ENCODE measurements at regions not wholly inside any gene's neighbourhood (a gene's known extent, or its start where the extent isn't known, plus 50 kb on each side); places are given as distances from the start of the nearest gene placed in this dataset.

DNA sequence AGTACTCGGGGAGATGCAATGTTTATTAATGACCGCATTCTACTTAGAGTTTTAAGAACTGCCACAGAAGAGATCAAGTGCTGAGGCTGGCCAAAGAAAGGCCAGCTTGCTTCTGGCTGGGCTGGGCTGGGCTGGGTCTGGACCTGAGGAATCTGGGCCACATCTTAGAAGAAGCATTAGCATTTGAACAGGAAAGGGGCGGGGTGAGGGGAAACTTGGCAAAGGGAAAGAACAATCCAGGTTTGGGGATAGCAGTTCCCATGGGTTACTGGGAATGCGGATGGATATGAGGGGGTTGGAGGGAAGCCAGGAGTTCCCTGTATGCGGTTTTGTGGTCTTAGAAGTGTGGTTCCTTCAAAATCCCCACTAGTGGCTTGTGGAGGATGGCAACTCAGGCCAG is 83.3 kb downstream of the CLDN34 start:
- Mint-ChIP-seq H3K9me3 (ENCODE audit: unreplicated experiment) (no peaks in the 10 kb centered on the region), H3K4me3 (ENCODE audit: unreplicated experiment) (no peak overlapping the region), H3K4me1 (ENCODE audit: low read depth, unreplicated experiment) (no peaks in the 10 kb centered on the region), H3K27ac (ENCODE audit: unreplicated experiment) (no peak overlapping the region), H3K27me3 (ENCODE audit: insufficient read depth, unreplicated experiment) (no peaks in the 10 kb centered on the region), H3K36me3 (ENCODE audit: insufficient read depth, unreplicated experiment) (no peaks in the 10 kb centered on the region)
- Histone ChIP-seq H3K4me3 (ENCODE audit: low read depth, low read length) (no peak overlapping the region), H3K4me1 (no peaks in the 10 kb centered on the region), H3K27me3 (replicated peaks; ENCODE audit: control insufficient read depth, insufficient read depth, low read length) (no peaks in the 10 kb centered on the region), H3K9me3 (no peaks in the 10 kb centered on the region), H3K36me3 (ENCODE audit: control insufficient read depth, insufficient read depth, low read length) (no peaks in the 10 kb centered on the region)
- no peak for DNase-seq
- TF ChIP-seq, protein P1, sequence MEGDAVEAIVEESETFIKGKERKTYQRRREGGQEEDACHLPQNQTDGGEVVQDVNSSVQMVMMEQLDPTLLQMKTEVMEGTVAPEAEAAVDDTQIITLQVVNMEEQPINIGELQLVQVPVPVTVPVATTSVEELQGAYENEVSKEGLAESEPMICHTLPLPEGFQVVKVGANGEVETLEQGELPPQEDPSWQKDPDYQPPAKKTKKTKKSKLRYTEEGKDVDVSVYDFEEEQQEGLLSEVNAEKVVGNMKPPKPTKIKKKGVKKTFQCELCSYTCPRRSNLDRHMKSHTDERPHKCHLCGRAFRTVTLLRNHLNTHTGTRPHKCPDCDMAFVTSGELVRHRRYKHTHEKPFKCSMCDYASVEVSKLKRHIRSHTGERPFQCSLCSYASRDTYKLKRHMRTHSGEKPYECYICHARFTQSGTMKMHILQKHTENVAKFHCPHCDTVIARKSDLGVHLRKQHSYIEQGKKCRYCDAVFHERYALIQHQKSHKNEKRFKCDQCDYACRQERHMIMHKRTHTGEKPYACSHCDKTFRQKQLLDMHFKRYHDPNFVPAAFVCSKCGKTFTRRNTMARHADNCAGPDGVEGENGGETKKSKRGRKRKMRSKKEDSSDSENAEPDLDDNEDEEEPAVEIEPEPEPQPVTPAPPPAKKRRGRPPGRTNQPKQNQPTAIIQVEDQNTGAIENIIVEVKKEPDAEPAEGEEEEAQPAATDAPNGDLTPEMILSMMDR (IDR thresholded peaks at IDR 0.05; ENCODE audit: insufficient read depth in 1 of 2, low read depth in 1 of 2, low read length in 1 of 2, severe bottlenecking in 1 of 2, unreplicated experiment in 1 of 2) = no peak
- ChIA-PET POLR2A (no interaction called here), CTCF (no interaction called here)
- intact Hi-C loops (cut with micrococcal nuclease; ENCODE audit: unreplicated experiment) = no loop called here
- BruUV-seq (replicated peaks) = no TSS peak

DNA sequence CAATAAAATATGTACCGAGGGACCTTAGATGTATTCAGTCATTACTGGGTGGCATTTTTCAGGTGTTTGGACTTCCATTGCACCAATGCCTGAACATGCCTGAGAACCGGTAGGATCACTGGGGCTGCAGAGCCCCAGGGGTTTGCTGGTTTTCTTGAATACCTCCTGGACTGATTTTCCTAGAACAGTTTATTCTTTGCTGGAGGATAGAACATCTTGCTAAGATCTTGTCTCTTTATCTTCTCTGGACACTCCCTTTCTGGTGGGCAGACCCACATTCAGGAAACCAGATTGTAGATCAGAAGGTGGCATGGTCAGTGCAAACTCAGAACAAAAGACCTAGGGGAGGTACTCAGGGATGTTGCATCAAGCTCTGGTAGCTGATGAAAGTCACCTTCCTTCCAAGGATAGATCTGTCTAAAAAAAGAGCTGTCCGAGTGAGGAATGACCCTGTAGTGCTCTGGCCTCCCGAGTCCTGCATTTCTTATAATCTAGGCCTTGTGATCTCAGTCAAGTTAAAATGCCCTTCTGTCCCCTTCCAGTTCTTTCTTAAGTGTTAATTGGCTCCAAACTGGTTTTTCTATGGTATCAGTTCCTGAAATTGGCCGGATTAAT is 84.8 kb downstream of the CLDN34 start:
- H3K36me3 ChIP-seq (ENCODE audit: control insufficient read depth, insufficient read depth, low read length) = no peaks in the 10 kb centered on the region
- TF ChIP-seq, protein P1 (IDR thresholded peaks at IDR 0.05; ENCODE audit: insufficient read depth in 1 of 2, low read depth in 1 of 2, low read length in 1 of 2, severe bottlenecking in 1 of 2, unreplicated experiment in 1 of 2) = no peak
- Mint-ChIP-seq H3K36me3 (ENCODE audit: insufficient read depth, unreplicated experiment) (peaks cover 5% of the 10 kb centered on the region), H3K4me3 (ENCODE audit: unreplicated experiment) (no peak overlapping the region), H3K27ac (ENCODE audit: unreplicated experiment) (no peak overlapping the region), H3K27me3 (ENCODE audit: insufficient read depth, unreplicated experiment) (no peaks in the 10 kb centered on the region), H3K4me1 (ENCODE audit: low read depth, unreplicated experiment) (no peaks in the 10 kb centered on the region), H3K9me3 (ENCODE audit: unreplicated experiment) (no peaks in the 10 kb centered on the region)
- no peaks in the 10 kb centered on the region for H3K4me1 ChIP-seq
- DNase-seq = no peak
- no peak overlapping the region for H3K4me3 ChIP-seq (ENCODE audit: low read depth, low read length)
- no peaks in the 10 kb centered on the region for H3K9me3 ChIP-seq
- BruUV-seq (replicated peaks) = no TSS peak
- CTCF ChIA-PET = no interaction called here
- no peaks in the 10 kb centered on the region for H3K27me3 ChIP-seq (replicated peaks; ENCODE audit: control insufficient read depth, insufficient read depth, low read length)
- intact Hi-C loops (cut with micrococcal nuclease; ENCODE audit: unreplicated experiment) = no loop called here
- POLR2A ChIA-PET = no interaction called here

DNA sequence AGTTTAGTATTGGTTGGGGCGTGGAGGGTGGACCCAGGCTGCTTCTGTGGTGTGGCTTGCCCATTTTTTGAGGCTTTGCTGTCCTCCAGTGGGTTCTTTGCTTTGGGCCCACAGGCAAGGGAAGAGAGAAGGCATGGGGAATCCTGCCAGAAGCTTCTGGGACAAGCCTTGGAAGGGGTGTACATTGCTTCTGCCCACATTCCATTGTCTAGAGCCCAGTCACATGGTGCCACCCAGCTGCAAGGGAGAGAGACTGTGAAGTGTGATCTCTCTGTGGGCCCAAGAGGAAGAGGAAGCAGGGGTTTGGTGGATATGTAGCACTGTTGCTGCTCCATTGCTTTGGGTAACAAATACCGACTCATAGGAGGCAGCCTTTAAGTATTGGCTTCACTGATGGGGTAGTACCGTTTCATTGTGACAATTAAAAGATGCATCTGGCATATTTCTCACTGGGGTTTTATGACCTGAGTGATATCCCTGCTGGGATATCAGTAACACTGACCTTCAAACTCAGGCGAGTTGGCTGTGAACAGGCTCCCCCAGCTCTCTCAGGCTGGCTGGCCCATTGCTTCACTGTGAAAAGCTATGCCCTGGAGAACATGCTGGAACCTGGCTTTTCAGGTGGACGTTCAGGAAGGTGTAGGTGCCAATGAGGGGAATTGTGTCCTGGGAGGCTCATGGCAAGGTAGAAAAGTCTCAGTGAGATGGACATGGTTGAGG is 85.9 kb downstream of the CLDN34 start:
- no peak overlapping the region for H3K27ac Mint-ChIP-seq (ENCODE audit: unreplicated experiment)
- no peaks in the 10 kb centered on the region for H3K9me3 Mint-ChIP-seq (ENCODE audit: unreplicated experiment)

More for the DNA sequence above, 85.9 kb downstream of the CLDN34 start:
- ChIA-PET CTCF (no interaction called here), POLR2A (no interaction called here)
- no peaks in the 10 kb centered on the region for H3K9me3 ChIP-seq
- Mint-ChIP-seq H3K27me3 (ENCODE audit: insufficient read depth, unreplicated experiment) (no peaks in the 10 kb centered on the region), H3K4me3 (ENCODE audit: unreplicated experiment) (no peak overlapping the region), H3K36me3 (ENCODE audit: insufficient read depth, unreplicated experiment) (peaks cover 5% of the 10 kb centered on the region), H3K4me1 (ENCODE audit: low read depth, unreplicated experiment) (no peaks in the 10 kb centered on the region)
- TF ChIP-seq, protein P1 (IDR thresholded peaks at IDR 0.05; ENCODE audit: insufficient read depth in 1 of 2, low read depth in 1 of 2, low read length in 1 of 2, severe bottlenecking in 1 of 2, unreplicated experiment in 1 of 2) = no peak
- DNase-seq = no peak
- no peaks in the 10 kb centered on the region for H3K27me3 ChIP-seq (replicated peaks; ENCODE audit: control insufficient read depth, insufficient read depth, low read length)
- BruUV-seq (replicated peaks) = no TSS peak
- no peaks in the 10 kb centered on the region for H3K4me1 ChIP-seq
- H3K4me3 ChIP-seq (ENCODE audit: low read depth, low read length) = no peak overlapping the region
- intact Hi-C loops (cut with micrococcal nuclease; ENCODE audit: unreplicated experiment) = no loop called here
- H3K36me3 ChIP-seq (ENCODE audit: control insufficient read depth, insufficient read depth, low read length) = no peaks in the 10 kb centered on the region

Data from Caco-2 (cell line).